ENCODE measurements at regions not wholly inside any gene's neighbourhood (a gene's known extent, or its start where the extent isn't known, plus 50 kb on each side); places are given as distances from the start of the nearest gene placed in this dataset.

DNA sequence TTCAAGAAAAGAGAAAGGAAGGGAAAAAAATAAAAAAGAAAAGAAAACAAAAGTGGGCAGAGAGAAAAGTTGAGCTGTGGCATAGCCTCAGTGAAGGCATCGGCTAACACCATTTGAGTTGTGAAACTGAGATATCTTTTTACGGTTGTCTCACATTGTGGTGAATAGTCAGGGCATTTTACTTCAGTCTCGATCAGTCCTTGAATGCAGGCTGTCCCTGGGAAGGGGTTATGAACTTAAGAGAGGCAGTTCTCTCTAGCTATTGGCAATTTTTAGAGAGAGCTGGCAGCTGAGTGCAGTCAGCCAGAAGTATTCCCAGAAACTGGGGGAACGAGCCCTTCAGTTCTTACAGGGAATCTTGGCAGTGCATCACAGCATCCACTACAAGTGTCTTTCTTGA, 93.5 kb upstream of the SLC6A14 start:
- TF ChIP-seq CTCF (IDR thresholded peaks at IDR 0.05; ENCODE audit: insufficient read depth, low read depth, low read length) = no peak
- TF ChIP-seq EZH2 (IDR thresholded peaks at IDR 0.05; ENCODE audit: insufficient read depth, low read length) = no peak

All from astrocyte (in vitro differentiated cells and primary cell).